WERI-Rb-1 (cell line): ENCODE measurements at regions not wholly inside any gene's neighbourhood (a gene's known extent, or its start where the extent isn't known, plus 50 kb on each side); places are given as distances from the start of the nearest gene placed in this dataset.

Experiments used
- DNase-seq: peaks from one replicate; pipeline ENCODE4 v3.0.0-alpha.2; 2020
- H3K27ac ChIP-seq: fragments of 250-450 bp; sonication (Bioruptor Pico); 2 replicates; pipeline ENCODE4 v1.5.1; 2020; ENCODE audit warnings: mild to moderate bottlenecking, moderate library complexity
- H3K27me3 ChIP-seq: fragments of 250-450 bp; sonication (Bioruptor Pico); 2 replicates; pipeline ENCODE4 v1.5.1; 2021; ENCODE audit warnings: mild to moderate bottlenecking, low read depth, moderate library complexity; ENCODE audit not compliant: insufficient read depth, severe bottlenecking
- H3K36me3 ChIP-seq: fragments of 250-450 bp; sonication (Bioruptor Pico); 2 replicates; pipeline ENCODE4 v1.5.1; 2020; ENCODE audit warnings: mild to moderate bottlenecking, moderate library complexity
- H3K4me3 ChIP-seq: 2 replicates; pipeline ENCODE4 v1.5.1; 2011; ENCODE audit warnings: low read depth, mild to moderate bottlenecking, control low read depth, low read length
- H3K9me3 ChIP-seq: fragments of 250-450 bp; sonication (Bioruptor Pico); 2 replicates; pipeline ENCODE4 v1.5.1; 2021; ENCODE audit warnings: mild to moderate bottlenecking, moderate library complexity; ENCODE audit not compliant: severe bottlenecking
- CTCF ChIP-seq: IDR thresholded peaks from 2 replicates; pipeline ENCODE4 v1.5.1; 2011; ENCODE audit warnings: low read depth, mild to moderate bottlenecking, control low read depth, inconsistent platforms, low read length

DNA sequence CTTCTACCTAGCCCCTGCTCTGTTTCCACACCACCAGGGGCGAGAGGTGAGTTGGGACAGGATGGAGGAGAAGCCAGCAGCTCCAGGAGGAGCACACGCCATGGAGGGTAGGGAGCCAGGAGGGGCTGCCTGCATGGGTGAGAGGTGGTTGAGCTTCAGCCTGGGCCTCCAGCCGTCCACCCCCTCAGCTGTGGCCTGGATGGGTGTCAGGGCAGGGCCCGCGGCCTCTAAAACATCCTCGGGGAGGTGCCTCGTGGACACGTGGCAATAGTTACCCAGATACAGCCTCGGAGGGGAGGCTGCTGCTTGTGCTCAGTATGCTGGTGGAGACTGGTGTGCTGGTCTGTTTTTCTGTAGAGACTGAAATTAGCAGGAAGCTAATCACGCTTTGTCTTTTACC is 104.7 kb upstream of the GSE1 start:
- Histone ChIP-seq H3K27me3 (no peaks in the 10 kb centered on the region), H3K27ac (no peak overlapping the region), H3K4me3 (no peak overlapping the region), H3K9me3 (no peaks in the 10 kb centered on the region), H3K36me3 (no peaks in the 10 kb centered on the region)
- TF ChIP-seq CTCF: no peak
- no peak for DNase-seq

GRCh38 chr16:85508993-85509392 is 104.1 kb upstream of the GSE1 start:
- no peak for TF ChIP-seq CTCF
- no peaks in the 10 kb centered on the region for H3K27me3 ChIP-seq
- no peaks in the 10 kb centered on the region for H3K36me3 ChIP-seq
- H3K9me3 ChIP-seq: no peaks in the 10 kb centered on the region
- no peak for DNase-seq
- H3K27ac ChIP-seq: no peak overlapping the region
- H3K4me3 ChIP-seq: no peak overlapping the region

DNA sequence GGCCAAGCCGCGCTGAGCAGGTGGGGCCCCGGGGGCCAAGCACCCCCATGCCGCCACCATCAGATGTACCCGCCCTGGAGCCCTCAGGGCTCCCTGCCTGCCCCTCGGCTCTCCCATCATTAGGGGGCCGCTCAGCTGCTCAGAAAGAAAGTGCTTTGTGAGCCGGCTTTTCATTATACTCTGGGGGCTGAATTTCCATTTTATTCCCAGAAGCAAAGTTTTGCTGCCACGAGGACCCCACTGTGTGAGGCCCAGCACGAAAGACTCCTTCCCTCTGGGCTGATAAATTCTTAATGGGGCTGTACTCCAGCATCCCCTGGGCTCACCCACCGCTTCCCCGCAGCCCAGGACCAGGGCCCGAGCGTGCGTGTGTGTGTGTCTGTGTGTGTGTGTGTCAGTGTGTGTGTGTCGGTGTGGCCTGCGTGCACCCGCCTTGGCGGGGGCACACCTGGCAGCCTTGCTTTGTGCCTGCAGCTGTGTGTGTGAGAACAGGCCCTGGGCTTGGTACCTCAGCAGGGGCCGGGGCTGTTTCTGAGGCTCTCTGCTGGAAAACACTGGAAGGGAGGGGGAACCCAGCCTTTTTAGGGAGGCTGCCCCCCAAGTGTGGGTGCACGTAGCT is 103.0 kb upstream of the GSE1 start:
- no peaks in the 10 kb centered on the region for H3K27me3 ChIP-seq
- TF ChIP-seq CTCF: no peak
- H3K27ac ChIP-seq: no peak overlapping the region
- H3K36me3 ChIP-seq: no peaks in the 10 kb centered on the region
- DNase-seq: no peak
- no peaks in the 10 kb centered on the region for H3K9me3 ChIP-seq
- no peak overlapping the region for H3K4me3 ChIP-seq

DNA sequence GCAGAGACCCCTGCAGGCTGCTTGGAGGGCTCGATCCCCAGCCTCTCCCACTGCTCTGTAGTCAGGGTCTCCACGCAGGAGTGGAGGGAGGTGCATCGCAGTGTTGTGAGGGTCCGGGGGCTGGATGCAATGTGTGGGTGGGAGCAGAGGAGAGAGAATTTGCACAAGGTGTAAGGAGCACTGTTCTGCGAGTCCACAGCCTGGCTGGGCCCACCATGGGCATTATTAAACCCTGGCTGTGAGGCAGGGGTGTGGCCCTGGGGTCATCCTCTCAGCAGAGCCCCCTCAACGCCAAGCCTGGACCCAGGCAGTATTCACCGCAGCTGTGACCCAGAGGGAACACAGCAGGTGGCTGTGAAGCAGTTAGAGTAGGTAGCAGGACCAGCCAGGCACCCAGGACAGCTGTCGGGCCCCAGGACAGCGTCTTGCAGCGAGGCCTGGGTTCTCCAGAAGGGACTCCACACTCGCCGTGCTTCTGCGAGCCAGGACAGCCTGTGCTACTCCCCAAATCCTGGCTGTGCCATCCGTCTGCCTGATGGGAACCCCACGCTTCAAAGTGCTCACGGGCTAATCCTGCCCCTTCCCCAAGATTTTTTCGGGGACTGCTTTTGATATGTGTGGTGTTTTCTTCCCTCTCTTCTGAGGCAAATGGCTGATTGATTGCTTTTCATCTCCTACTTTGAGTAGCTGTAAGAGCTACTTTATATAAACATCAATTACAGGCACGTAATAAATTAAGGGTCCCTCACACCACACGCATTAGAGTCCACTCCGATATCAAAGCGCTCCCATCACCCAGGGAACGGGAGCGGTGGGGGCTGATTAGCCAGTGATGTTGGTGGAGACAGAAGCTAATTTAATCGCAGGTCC is 100.9 kb upstream of the GSE1 start:
- H3K27ac ChIP-seq: no peak overlapping the region
- no peaks in the 10 kb centered on the region for H3K36me3 ChIP-seq
- TF ChIP-seq CTCF: no peak
- DNase-seq: no peak
- no peak overlapping the region for H3K4me3 ChIP-seq
- H3K27me3 ChIP-seq: no peaks in the 10 kb centered on the region
- H3K9me3 ChIP-seq: no peaks in the 10 kb centered on the region

DNA sequence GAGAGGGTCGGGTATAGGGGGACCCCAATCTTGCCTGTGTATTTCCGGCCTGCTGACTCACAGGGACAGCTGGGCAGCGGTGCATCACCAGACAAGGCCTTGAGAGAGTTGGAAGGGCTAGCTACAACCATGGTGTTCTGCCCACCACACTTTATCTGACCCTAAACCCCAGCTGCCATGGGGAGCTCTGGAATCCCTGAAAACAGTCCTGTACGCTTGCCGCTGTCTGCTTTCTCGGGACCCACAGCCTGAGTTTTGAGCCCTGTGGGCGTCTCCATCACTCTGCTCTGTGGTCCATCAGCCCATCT is 100.4 kb upstream of the GSE1 start:
- Histone ChIP-seq H3K4me3 (no peak overlapping the region), H3K36me3 (no peaks in the 10 kb centered on the region), H3K27me3 (no peaks in the 10 kb centered on the region), H3K27ac (no peak overlapping the region), H3K9me3 (no peaks in the 10 kb centered on the region)
- DNase-seq: no peak
- TF ChIP-seq CTCF: no peak
